KMS-11 (cell line): ENCODE measurements at regions not wholly inside any gene's neighbourhood (a gene's known extent, or its start where the extent isn't known, plus 50 kb on each side); places are given as distances from the start of the nearest gene placed in this dataset.

ENCODE experiments used
- H2AFZ ChIP-seq: fragments of 200-600 bp; sonication (generic); 2 replicates; pipeline ENCODE4 v1.6.1; 2016; ENCODE audit warnings: antibody characterized with exemption, mixed run types, low read depth
- H3K27ac ChIP-seq: fragments of 200-600 bp; sonication (generic); 2 replicates; pipeline ENCODE4 v1.6.1; 2016; ENCODE audit warnings: mild to moderate bottlenecking, mixed run types
- H3K27me3 ChIP-seq: fragments of 200-600 bp; sonication (generic); 2 replicates; pipeline ENCODE4 v1.6.1; 2017; ENCODE audit warnings: mild to moderate bottlenecking, low read depth, mixed run types, moderate library complexity; ENCODE audit not compliant: insufficient read depth
- H3K36me3 ChIP-seq: fragments of 200-600 bp; sonication (generic); 2 replicates; pipeline ENCODE4 v1.6.1; 2017; ENCODE audit warnings: mild to moderate bottlenecking, mixed run types; ENCODE audit not compliant: insufficient read depth
- H3K4me1 ChIP-seq: fragments of 200-600 bp; sonication (generic); 2 replicates; pipeline ENCODE4 v1.6.1; 2016; ENCODE audit warnings: mild to moderate bottlenecking, low read depth, mixed run types; ENCODE audit not compliant: poor library complexity, severe bottlenecking
- H3K4me2 ChIP-seq: fragments of 200-600 bp; sonication (generic); 2 replicates; pipeline ENCODE4 v1.7.0; 2016; ENCODE audit warnings: mild to moderate bottlenecking, mixed run types
- H3K4me3 ChIP-seq: fragments of 200-600 bp; sonication (generic); IDR thresholded peaks from 2 replicates; pipeline ENCODE4 v1.6.1; 2017; ENCODE audit warnings: low read depth, low read length, mixed read lengths; ENCODE audit not compliant: insufficient read depth
- H3K79me2 ChIP-seq: fragments of 200-600 bp; sonication (generic); 2 replicates; pipeline ENCODE4 v1.6.1; 2016; ENCODE audit warnings: low read depth, mixed run types; ENCODE audit not compliant: insufficient read depth
- H3K9ac ChIP-seq: fragments of 200-600 bp; sonication (generic); 2 replicates; pipeline ENCODE4 v1.6.1; 2016; ENCODE audit warnings: mild to moderate bottlenecking, mixed run types
- H4K20me1 ChIP-seq: fragments of 200-600 bp; sonication (generic); 2 replicates; pipeline ENCODE4 v1.6.1; 2016; ENCODE audit warnings: mild to moderate bottlenecking, mixed run types; ENCODE audit not compliant: insufficient read depth
- CTCF ChIP-seq: fragments of 200-600 bp; sonication (generic); conservative IDR thresholded peaks from 2 replicates; pipeline ENCODE4 v1.6.1; 2017; ENCODE audit warnings: low read depth, mild to moderate bottlenecking, antibody characterized with exemption, low read length, moderate library complexity, mixed read lengths

DNA sequence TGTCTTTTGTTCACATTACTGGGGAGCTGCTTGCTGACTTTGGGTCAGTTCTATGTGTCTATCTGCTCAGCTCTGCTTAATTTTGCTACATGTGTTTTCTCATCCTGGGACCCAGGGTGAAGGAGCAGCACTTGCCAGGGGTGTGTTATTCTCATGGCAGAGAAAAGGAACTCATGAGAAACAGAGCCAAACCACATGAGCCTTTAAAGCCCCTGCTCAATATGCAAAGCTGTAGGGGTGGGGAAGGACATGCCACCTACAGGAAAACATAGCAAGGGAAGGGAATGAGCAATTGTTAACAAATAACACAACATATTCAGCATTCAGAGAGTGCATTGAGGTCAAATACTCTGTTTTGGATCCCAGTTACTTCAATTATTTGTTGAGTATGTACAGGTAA lies 290.9 kb downstream of the CDK5RAP2 start:
- Histone ChIP-seq H4K20me1 (no peaks in the 10 kb centered on the region), H3K79me2 (no peaks in the 10 kb centered on the region), H3K4me3 (no peak overlapping the region), H3K9ac (no peak overlapping the region), H3K4me1 (no peaks in the 10 kb centered on the region), H3K27ac (no peak overlapping the region), H3K27me3 (no peaks in the 10 kb centered on the region), H3K36me3 (no peaks in the 10 kb centered on the region), H3K4me2 (no peak overlapping the region), H2AFZ (no peak overlapping the region)
- TF ChIP-seq CTCF, result no peak

GRCh38 chr9:120286530-120286929 lies 293.4 kb downstream of the CDK5RAP2 start:
- H3K4me1 ChIP-seq, result no peaks in the 10 kb centered on the region
- H3K79me2 ChIP-seq, result no peaks in the 10 kb centered on the region
- TF ChIP-seq CTCF, result no peak
- H2AFZ ChIP-seq, result no peak overlapping the region
- no peak overlapping the region for H3K4me3 ChIP-seq
- H3K27ac ChIP-seq, result no peak overlapping the region
- H3K4me2 ChIP-seq, result no peak overlapping the region
- H4K20me1 ChIP-seq, result no peaks in the 10 kb centered on the region
- H3K9ac ChIP-seq, result no peak overlapping the region
- no peaks in the 10 kb centered on the region for H3K27me3 ChIP-seq
- H3K36me3 ChIP-seq, result no peaks in the 10 kb centered on the region

DNA sequence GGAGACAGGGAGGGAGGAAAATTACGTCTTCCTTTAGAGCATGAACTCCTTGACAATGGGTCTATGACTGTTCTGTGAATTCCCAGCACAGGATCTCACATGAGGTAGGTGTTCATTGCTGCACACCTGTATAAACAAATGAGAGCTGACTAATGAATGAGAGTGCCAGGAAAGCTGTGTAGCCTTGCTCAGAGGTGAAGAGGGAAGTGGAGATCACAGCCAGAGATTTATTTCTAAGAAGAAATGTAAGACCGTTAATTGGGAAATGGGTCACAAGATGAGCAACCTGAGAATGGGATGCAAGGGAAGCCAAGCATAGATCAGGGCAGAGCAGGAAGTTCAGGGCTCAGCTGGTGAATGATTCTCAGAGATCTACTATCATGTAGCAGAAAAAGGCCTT lies 295.1 kb downstream of the CDK5RAP2 start:
- Histone ChIP-seq H3K27me3 (no peaks in the 10 kb centered on the region), H3K4me1 (no peaks in the 10 kb centered on the region), H3K79me2 (no peaks in the 10 kb centered on the region), H3K36me3 (no peaks in the 10 kb centered on the region), H3K4me3 (no peak overlapping the region), H3K27ac (no peak overlapping the region), H2AFZ (no peak overlapping the region), H4K20me1 (no peaks in the 10 kb centered on the region), H3K4me2 (no peak overlapping the region), H3K9ac (no peak overlapping the region)
- no peak for TF ChIP-seq CTCF

- Histone ChIP-seq H4K20me1 (no peaks in the 10 kb centered on the region), H3K4me1 (no peaks in the 10 kb centered on the region), H3K9ac (no peak overlapping the region), H3K79me2 (no peaks in the 10 kb centered on the region), H3K4me2 (no peak overlapping the region), H3K27ac (no peak overlapping the region), H3K27me3 (no peaks in the 10 kb centered on the region), H3K36me3 (no peaks in the 10 kb centered on the region), H3K4me3 (no peak overlapping the region), H2AFZ (no peak overlapping the region)
- no peak for TF ChIP-seq CTCF
Measured at GRCh38 chr9:120281665-120282064, 298.3 kb downstream of the CDK5RAP2 start.

DNA sequence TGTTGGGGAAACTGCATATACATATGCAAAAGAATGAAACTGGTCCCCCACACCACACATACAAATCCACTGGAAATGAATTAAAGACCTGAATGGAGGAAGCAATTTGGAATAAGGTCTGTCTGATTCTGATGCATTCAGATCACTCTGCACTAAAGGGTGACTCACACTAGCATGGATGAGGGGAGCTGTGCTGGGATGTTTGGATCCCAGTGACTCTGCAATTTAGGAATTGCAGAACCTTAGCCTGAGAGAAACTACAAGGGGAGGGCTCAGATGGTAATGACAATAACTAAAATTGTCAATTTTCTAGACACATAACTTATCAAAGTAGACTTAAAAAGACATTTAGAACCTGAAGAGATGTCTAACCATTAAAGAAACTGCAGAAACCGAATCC lies 312.0 kb downstream of the CDK5RAP2 start:
- Histone ChIP-seq H3K27me3 (no peaks in the 10 kb centered on the region), H4K20me1 (no peaks in the 10 kb centered on the region), H3K27ac (no peak overlapping the region), H3K4me2 (no peak overlapping the region), H3K4me1 (no peaks in the 10 kb centered on the region), H3K9ac (no peak overlapping the region), H2AFZ (no peak overlapping the region), H3K79me2 (no peaks in the 10 kb centered on the region), H3K4me3 (no peak overlapping the region), H3K36me3 (no peaks in the 10 kb centered on the region)
- no peak for TF ChIP-seq CTCF
